IMR-90 (cell line): ENCODE measurements at regions not wholly inside any gene's neighbourhood (a gene's known extent, or its start where the extent isn't known, plus 50 kb on each side); places are given as distances from the start of the nearest gene placed in this dataset.

ENCODE experiments used
- ATAC-seq: fragments of 200-7000 bp; cut with Tn5 transposase; 2 replicates; pipeline ENCODE4 v1.9.1; 2020; ENCODE audit warnings: low read depth, mild to moderate bottlenecking, moderate library complexity
- BruUV-seq: library from RNA; stranded (reverse); fragments of 400-500 nt; replicated peaks from 2 replicates; lab custom pipeline; 2021; lab: Mats Ljungman, UMichigan
- CTCF ChIA-PET: fragments of 300-600 bp; formaldehyde crosslinking; extraction: SDS; loops from one replicate; lab custom pipeline; 2021; ENCODE audit warnings: antibody characterized with exemption; lab: Yijun Ruan, JAX
- POLR2A ChIA-PET: fragments of 300-600 bp; sonication (Branson Sonifier 250); formaldehyde crosslinking; loops from one replicate; lab custom pipeline; 2022; ENCODE audit warnings: antibody characterized with exemption; ENCODE audit not compliant: unreplicated experiment; lab: Charles Lee
- DNase-seq: peaks from one replicate; pipeline ENCODE4 v3.0.0; 2013
- H2AFZ ChIP-seq: replicated peaks from 2 replicates; pipeline ENCODE3; 2013; ENCODE audit warnings: low read length, mild to moderate bottlenecking; ENCODE audit not compliant: poor library complexity
- H2AK5ac ChIP-seq: 2 replicates; pipeline ENCODE4 v1.6.1; 2013; ENCODE audit warnings: low read depth, low read length, inconsistent platforms
- H2AK9ac ChIP-seq: replicated peaks from 2 replicates; pipeline ENCODE3; 2013; ENCODE audit warnings: mild to moderate bottlenecking, low read depth, low read length, moderate library complexity; ENCODE audit not compliant: poor library complexity
- H2BK120ac ChIP-seq: 2 replicates; pipeline ENCODE4 v1.6.1; 2013; ENCODE audit warnings: low read depth, low read length, inconsistent platforms
- H2BK15ac ChIP-seq: 3 replicates; pipeline ENCODE4 v1.6.1; 2013; ENCODE audit warnings: low read depth, low read length, inconsistent platforms
- H2BK20ac ChIP-seq: 2 replicates; pipeline ENCODE4 v1.6.1; 2013; ENCODE audit warnings: low read depth, mild to moderate bottlenecking, inconsistent platforms, low read length, moderate library complexity
- H2BK5ac ChIP-seq: 2 replicates; pipeline ENCODE4 v1.6.1; 2013; ENCODE audit warnings: mild to moderate bottlenecking, low read depth, low read length, inconsistent platforms; ENCODE audit not compliant: poor library complexity, severe bottlenecking
- H3K14ac ChIP-seq: replicated peaks from 2 replicates; pipeline ENCODE4 v1.6.1; 2013; ENCODE audit warnings: low read depth, low read length, inconsistent platforms
- H3K18ac ChIP-seq: 2 replicates; pipeline ENCODE4 v1.6.1; 2013; ENCODE audit warnings: low read depth, low read length, control low read depth
- H3K23ac ChIP-seq: 2 replicates; pipeline ENCODE4 v1.6.1; 2013; ENCODE audit warnings: low read depth, low read length, inconsistent platforms
- H3K27ac ChIP-seq: 2 replicates; pipeline ENCODE4 v1.5.1; 2013; ENCODE audit warnings: mild to moderate bottlenecking, control low read depth, low read length; ENCODE audit not compliant: insufficient read depth
- H3K27me3 ChIP-seq: 2 replicates; pipeline ENCODE4 v1.6.1; 2013; ENCODE audit warnings: low read length; ENCODE audit not compliant: control insufficient read depth, insufficient read depth
- H3K36me3 ChIP-seq: 2 replicates; pipeline ENCODE4 v1.6.1; 2013; ENCODE audit warnings: low read length, mixed read lengths; ENCODE audit not compliant: control insufficient read depth, insufficient read depth
- H3K4ac ChIP-seq: 2 replicates; pipeline ENCODE4 v1.6.1; 2013; ENCODE audit warnings: low read depth, low read length, inconsistent platforms
- H3K4me1 ChIP-seq: 2 replicates; pipeline ENCODE4 v1.6.1; 2013; ENCODE audit warnings: low read length, mixed read lengths; ENCODE audit not compliant: control insufficient read depth, insufficient read depth
- H3K4me2 ChIP-seq: 2 replicates; pipeline ENCODE4 v1.6.1; 2013; ENCODE audit warnings: low read depth, mild to moderate bottlenecking, control low read depth, low read length, moderate library complexity
- H3K4me3 ChIP-seq: 2 replicates; pipeline ENCODE4 v1.5.1; 2013; ENCODE audit warnings: low read depth, mild to moderate bottlenecking, control low read depth, low read length, moderate library complexity; ENCODE audit not compliant: insufficient read depth
- H3K56ac ChIP-seq: 2 replicates; pipeline ENCODE4 v1.6.1; 2013; ENCODE audit warnings: low read length, inconsistent platforms; ENCODE audit not compliant: insufficient read depth; ENCODE audit errors: extremely low read depth
- H3K79me1 ChIP-seq, 2 experiments: 2 replicates each; pipeline ENCODE4 v1.6.1; 2013; ENCODE audit warnings: low read length in 2 of 2, inconsistent platforms in 1 of 2, low read depth in 1 of 2
- H3K9ac ChIP-seq: 2 replicates; pipeline ENCODE4 v1.6.1; 2013; ENCODE audit warnings: low read depth, low read length, control low read depth
- H3K9me1 ChIP-seq: 2 replicates; pipeline ENCODE4 v1.6.1; 2013; ENCODE audit warnings: low read length, inconsistent platforms; ENCODE audit not compliant: insufficient read depth
- H3K9me3 ChIP-seq: 2 replicates; pipeline ENCODE4 v1.6.1; 2013; ENCODE audit warnings: low read length; ENCODE audit not compliant: control insufficient read depth, insufficient read depth
- H4K20me1 ChIP-seq: 2 replicates; pipeline ENCODE4 v1.6.1; 2013; ENCODE audit warnings: low read length, inconsistent platforms; ENCODE audit not compliant: insufficient read depth
- H4K5ac ChIP-seq: 2 replicates; pipeline ENCODE4 v1.6.1; 2013; ENCODE audit warnings: mild to moderate bottlenecking, low read depth, low read length, control low read depth
- H4K8ac ChIP-seq, 2 experiments: 2 replicates each; pipeline ENCODE4 v1.6.1; 2013; ENCODE audit warnings: low read depth in 2 of 2, low read length in 2 of 2, control low read depth in 1 of 2, inconsistent platforms in 1 of 2
- H4K91ac ChIP-seq: 2 replicates; pipeline ENCODE4 v1.6.1; 2013; ENCODE audit warnings: low read depth, low read length, inconsistent platforms; ENCODE audit not compliant: insufficient read depth
- BHLHE40 ChIP-seq: fragments of 150-350 bp; IDR thresholded peaks from 2 replicates; pipeline ENCODE4 v1.6.1; 2016; ENCODE audit warnings: mild to moderate bottlenecking, low read depth, low read length
- MXI1 ChIP-seq: IDR thresholded peaks from 2 replicates; pipeline ENCODE4 v1.6.1; 2012; ENCODE audit warnings: low read depth, mild to moderate bottlenecking, low read length, moderate library complexity, borderline replicate concordance
- dilution Hi-C: fragments of 300-500 bp; cut with HindIII; formaldehyde crosslinking; loops from one replicate; pipeline ENCODE4 v1.14.3; 2018; ENCODE audit warnings: low sequenced_read_pairs; ENCODE audit not compliant: unreplicated experiment
- in situ Hi-C: fragments of 300-500 bp; cut with MboI; formaldehyde crosslinking; loops from 3 replicates; pipeline ENCODE4 v1.14.3; 2019; ENCODE audit warnings: low sequenced_read_pairs, inconsistent platforms, mixed read lengths
- intact Hi-C: fragments of 100-400 bp; cut with micrococcal nuclease; formaldehyde crosslinking; loops from 2 replicates; pipeline ENCODE4 v1.10.0; 2022

DNA sequence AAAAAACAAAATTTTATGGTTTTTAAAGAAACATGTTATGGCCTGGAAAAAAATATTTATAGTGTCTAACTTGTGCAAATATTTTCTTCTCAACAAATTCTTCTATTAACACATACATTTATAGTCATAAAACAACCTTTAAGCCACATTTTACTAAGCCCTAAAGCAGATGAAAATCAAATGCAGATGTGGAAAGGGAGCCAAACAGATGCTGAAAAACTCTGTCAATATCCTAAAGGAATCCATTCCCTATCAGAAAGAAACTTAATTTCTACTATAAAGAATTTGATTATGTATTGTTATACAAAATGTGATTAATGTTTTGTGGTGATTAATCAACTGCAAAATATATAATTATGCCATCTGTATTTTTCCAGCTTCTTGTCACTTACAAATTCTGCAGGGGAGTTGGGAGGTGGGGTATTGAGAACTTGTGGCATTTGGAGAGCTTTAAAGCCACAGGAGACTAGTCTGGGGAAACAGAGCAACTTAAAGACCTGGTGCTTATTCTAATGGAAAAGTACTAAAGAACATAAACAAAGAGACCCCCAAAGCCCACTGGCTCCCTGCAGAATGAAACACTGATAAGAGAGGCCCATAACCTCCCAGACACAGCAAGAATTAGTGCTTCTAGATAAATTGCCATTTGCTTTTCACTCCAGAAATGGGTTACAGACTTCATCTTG lies 1721.0 kb upstream of the PIK3C3 start:
- H3K27me3 ChIP-seq = no peaks in the 10 kb centered on the region
- no peak overlapping the region for H4K8ac ChIP-seq
- CTCF ChIA-PET = no interaction called here
- no peak overlapping the region for H2BK15ac ChIP-seq
- H2BK20ac ChIP-seq = no peak overlapping the region
- no peak for TF ChIP-seq BHLHE40
- no peak for TF ChIP-seq MXI1
- POLR2A ChIA-PET = no interaction called here
- no peaks in the 10 kb centered on the region for H3K4me1 ChIP-seq
- no peaks in the 10 kb centered on the region for H3K79me1 ChIP-seq
- H4K91ac ChIP-seq = no peak overlapping the region
- ATAC-seq (no peak), DNase-seq (no peak)
- H3K4me3 ChIP-seq = no peak overlapping the region
- H3K14ac ChIP-seq = no peak overlapping the region
- H3K4me2 ChIP-seq = no peak overlapping the region
- H3K27ac ChIP-seq = no peak overlapping the region
- intact Hi-C loops = no loop called here
- H4K20me1 ChIP-seq = no peaks in the 10 kb centered on the region
- H3K9ac ChIP-seq = no peak overlapping the region
- no peaks in the 10 kb centered on the region for H3K36me3 ChIP-seq
- no peak overlapping the region for H2BK5ac ChIP-seq
- no peak overlapping the region for H2AK5ac ChIP-seq
- dilution Hi-C loops = no loop called here
- no peak overlapping the region for H3K56ac ChIP-seq
- BruUV-seq = no TSS peak
- H3K9me3 ChIP-seq = no peaks in the 10 kb centered on the region
- in situ Hi-C loops = no loop called here
- H2AK9ac ChIP-seq = no peak overlapping the region
- no peak overlapping the region for H3K18ac ChIP-seq
- H3K9me1 ChIP-seq = no peaks in the 10 kb centered on the region
- H2AFZ ChIP-seq = no peak overlapping the region
- no peak overlapping the region for H3K23ac ChIP-seq
- no peak overlapping the region for H2BK120ac ChIP-seq
- no peak overlapping the region for H4K5ac ChIP-seq
- no peak overlapping the region for H3K4ac ChIP-seq
